ENCODE measurements at regions not wholly inside any gene's neighbourhood (a gene's known extent, or its start where the extent isn't known, plus 50 kb on each side); places are given as distances from the start of the nearest gene placed in this dataset.

DNA sequence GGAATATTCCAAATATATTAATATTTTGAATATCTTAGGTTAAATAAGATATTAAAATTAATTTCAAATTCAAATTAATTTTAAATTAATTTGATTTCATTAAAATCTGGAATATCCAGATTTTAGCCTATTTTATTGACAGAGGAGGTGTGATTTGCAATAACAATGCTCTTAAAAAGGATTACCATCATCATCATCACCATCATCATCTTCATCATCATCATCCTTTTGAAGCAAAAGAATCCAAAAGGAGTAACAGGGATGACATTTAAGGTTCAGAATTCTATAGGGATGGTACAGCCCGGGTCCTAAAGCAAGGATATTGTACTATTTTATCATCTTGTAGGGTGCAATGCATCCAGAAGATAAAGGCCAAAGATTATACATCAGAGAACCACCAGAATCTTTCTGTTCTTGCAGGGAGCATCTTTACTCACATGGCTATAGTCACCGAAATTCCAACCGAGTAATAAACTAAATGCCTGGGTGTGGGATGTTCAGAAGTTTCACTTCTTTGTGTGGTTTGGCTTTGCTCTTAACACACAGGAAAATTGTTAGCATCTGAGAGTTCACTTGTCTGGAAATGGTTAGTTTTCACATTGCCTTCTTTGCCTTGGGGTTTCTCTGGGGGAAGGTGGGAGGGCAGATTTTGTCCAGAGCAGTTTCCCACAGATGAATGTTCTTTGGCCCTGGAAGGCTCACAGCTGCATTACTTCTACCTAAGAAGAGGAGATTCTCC, 99.1 kb upstream of the ITGA6 start:
- no TSS peak for BruUV-seq (replicated peaks)
- ChIA-PET POLR2A (no interaction called here), CTCF (no interaction called here)
- no peak overlapping the region for H3K27ac Mint-ChIP-seq (ENCODE audit: low read depth, unreplicated experiment)
- DNase-seq (ENCODE audit: unreplicated experiment) = no peak
- peaks cover 7% of the 10 kb centered on the region for H3K9me3 Mint-ChIP-seq (ENCODE audit: unreplicated experiment)
- no peak overlapping the region for H3K4me3 Mint-ChIP-seq (ENCODE audit: unreplicated experiment)
- intact Hi-C loops (cut with micrococcal nuclease) = no loop called here
- H3K36me3 Mint-ChIP-seq (ENCODE audit: insufficient read depth, unreplicated experiment) = no peaks in the 10 kb centered on the region
- TF ChIP-seq, protein P1, sequence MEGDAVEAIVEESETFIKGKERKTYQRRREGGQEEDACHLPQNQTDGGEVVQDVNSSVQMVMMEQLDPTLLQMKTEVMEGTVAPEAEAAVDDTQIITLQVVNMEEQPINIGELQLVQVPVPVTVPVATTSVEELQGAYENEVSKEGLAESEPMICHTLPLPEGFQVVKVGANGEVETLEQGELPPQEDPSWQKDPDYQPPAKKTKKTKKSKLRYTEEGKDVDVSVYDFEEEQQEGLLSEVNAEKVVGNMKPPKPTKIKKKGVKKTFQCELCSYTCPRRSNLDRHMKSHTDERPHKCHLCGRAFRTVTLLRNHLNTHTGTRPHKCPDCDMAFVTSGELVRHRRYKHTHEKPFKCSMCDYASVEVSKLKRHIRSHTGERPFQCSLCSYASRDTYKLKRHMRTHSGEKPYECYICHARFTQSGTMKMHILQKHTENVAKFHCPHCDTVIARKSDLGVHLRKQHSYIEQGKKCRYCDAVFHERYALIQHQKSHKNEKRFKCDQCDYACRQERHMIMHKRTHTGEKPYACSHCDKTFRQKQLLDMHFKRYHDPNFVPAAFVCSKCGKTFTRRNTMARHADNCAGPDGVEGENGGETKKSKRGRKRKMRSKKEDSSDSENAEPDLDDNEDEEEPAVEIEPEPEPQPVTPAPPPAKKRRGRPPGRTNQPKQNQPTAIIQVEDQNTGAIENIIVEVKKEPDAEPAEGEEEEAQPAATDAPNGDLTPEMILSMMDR (IDR thresholded peaks at IDR 0.05; ENCODE audit: unreplicated experiment) = no peak
- no peaks in the 10 kb centered on the region for H3K27me3 Mint-ChIP-seq (ENCODE audit: insufficient read depth, unreplicated experiment)
- H3K4me1 Mint-ChIP-seq (ENCODE audit: insufficient read depth, unreplicated experiment) = peaks cover 6% of the 10 kb centered on the region

DNA sequence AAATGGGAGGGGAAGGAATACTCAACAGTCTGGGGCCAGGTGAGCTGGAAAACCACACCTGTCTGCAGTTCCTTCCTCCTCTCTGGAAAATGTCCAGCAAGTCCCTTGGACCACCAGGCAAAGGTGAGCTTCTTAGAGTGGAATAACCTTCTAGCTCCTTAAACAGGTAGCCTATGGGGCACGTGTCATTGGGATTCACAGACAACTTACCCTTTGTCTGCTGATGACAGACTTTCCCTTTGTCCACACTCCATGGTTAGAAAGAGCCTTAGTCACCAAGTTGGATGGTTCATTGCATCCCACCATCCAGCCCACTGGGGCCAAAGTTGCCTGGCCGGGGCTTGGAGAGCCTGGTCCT, 98.0 kb upstream of the ITGA6 start:
- Mint-ChIP-seq H3K36me3 (ENCODE audit: insufficient read depth, unreplicated experiment) (no peaks in the 10 kb centered on the region), H3K4me1 (ENCODE audit: insufficient read depth, unreplicated experiment) (peaks cover 6% of the 10 kb centered on the region), H3K4me3 (ENCODE audit: unreplicated experiment) (no peak overlapping the region), H3K9me3 (ENCODE audit: unreplicated experiment) (peaks cover 7% of the 10 kb centered on the region), H3K27ac (ENCODE audit: low read depth, unreplicated experiment) (no peak overlapping the region), H3K27me3 (ENCODE audit: insufficient read depth, unreplicated experiment) (no peaks in the 10 kb centered on the region)
- TF ChIP-seq, protein P1 (IDR thresholded peaks at IDR 0.05; ENCODE audit: unreplicated experiment) = no peak
- no peak for DNase-seq (ENCODE audit: unreplicated experiment)
- no TSS peak for BruUV-seq (replicated peaks)
- intact Hi-C loops (cut with micrococcal nuclease) = no loop called here
- ChIA-PET CTCF (interaction anchor here (0.7 to 1.3 kb wide), 2 partner anchors 67 to 132 kb away, joined by 3 to 4 read pairs; no protein-coding TSS in a partner anchor), POLR2A (interaction anchor here (0.6 kb wide), 1 partner anchor 156 kb away, joined by 3 read pairs; no protein-coding TSS in a partner anchor)

DNA sequence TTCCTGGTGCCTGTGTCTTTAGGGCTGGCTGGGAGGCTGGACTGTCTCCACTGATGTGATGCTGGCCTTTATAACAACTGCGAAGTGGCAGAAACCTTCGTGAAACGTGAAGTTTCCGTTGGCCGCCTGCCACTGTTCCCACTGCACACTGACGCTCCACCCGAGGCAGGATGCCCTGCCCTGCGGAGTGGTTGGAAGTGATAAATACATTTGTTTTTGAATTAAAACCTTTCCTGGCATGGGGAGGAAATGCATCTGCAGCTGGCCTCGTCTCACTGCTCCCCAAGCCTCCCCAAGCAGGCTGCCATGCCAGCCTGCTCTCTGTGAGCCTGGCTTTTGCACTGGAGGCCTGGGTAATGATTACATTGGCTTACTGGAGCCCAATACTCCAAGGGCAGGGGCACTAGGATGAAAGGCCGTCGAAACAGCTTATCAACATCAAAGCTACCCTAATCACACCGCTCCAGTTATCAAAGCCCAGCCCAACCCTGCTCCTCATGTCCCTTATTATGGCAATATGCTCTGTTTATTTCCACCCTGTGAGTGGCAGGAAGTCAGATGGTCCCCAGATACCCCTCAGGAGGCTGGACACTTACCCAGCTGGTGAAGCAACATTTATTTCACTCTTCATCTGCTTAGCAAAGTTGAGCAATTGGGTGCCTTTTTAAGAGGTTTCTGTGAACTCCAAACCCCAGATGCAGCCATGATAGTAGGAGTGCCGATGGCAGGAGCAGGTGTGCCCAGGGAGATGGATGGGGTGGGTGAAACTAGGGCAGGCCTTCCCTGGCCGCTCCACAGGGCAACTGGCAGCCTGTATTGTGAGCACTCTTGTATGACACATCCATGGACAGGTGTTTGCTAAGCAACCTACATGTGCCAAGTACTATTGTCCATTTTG, 97.4 kb upstream of the ITGA6 start:
- DNase-seq (ENCODE audit: unreplicated experiment) = no peak
- no peak overlapping the region for H3K27ac Mint-ChIP-seq (ENCODE audit: low read depth, unreplicated experiment)
- no peaks in the 10 kb centered on the region for H3K36me3 Mint-ChIP-seq (ENCODE audit: insufficient read depth, unreplicated experiment)
- H3K9me3 Mint-ChIP-seq (ENCODE audit: unreplicated experiment) = peaks cover 7% of the 10 kb centered on the region
- POLR2A ChIA-PET = no interaction called here
- intact Hi-C loops (cut with micrococcal nuclease) = no loop called here
- CTCF ChIA-PET = interaction anchor here (0.6 to 1.3 kb wide), 3 partner anchors 68 to 601 kb away, joined by 3 to 4 read pairs (median 3); no protein-coding TSS in a partner anchor
- TF ChIP-seq, protein P1 (IDR thresholded peaks at IDR 0.05; ENCODE audit: unreplicated experiment) = no peak
- peaks cover 6% of the 10 kb centered on the region for H3K4me1 Mint-ChIP-seq (ENCODE audit: insufficient read depth, unreplicated experiment)
- H3K27me3 Mint-ChIP-seq (ENCODE audit: insufficient read depth, unreplicated experiment) = no peaks in the 10 kb centered on the region
- no TSS peak for BruUV-seq (replicated peaks)
- no peak overlapping the region for H3K4me3 Mint-ChIP-seq (ENCODE audit: unreplicated experiment)

DNA sequence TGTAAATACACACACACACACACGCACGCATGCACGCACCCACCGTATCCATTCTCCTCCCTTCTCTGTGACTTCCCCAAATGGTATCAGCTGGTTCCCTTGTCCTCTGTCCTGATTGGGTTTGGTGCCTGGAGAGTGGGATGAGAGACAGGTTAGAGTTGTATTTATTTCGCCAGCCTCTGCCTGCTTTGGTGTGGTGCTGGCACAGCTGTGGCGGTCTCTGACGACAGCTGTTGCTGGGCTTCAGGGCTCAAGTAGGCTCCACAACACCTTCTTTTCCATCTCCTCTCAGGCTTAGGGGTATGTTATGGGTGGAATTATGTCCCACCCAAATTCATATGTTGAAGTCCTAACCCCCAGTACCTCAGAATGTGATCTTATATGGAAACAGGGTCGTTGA, 94.9 kb upstream of the ITGA6 start:
- peaks cover 3% of the 10 kb centered on the region for H3K9me3 Mint-ChIP-seq (ENCODE audit: unreplicated experiment)
- intact Hi-C loops (cut with micrococcal nuclease) = no loop called here
- H3K27me3 Mint-ChIP-seq (ENCODE audit: insufficient read depth, unreplicated experiment) = no peaks in the 10 kb centered on the region
- H3K27ac Mint-ChIP-seq (ENCODE audit: low read depth, unreplicated experiment) = no peak overlapping the region
- H3K4me1 Mint-ChIP-seq (ENCODE audit: insufficient read depth, unreplicated experiment) = no peaks in the 10 kb centered on the region
- DNase-seq (ENCODE audit: unreplicated experiment) = no peak
- TF ChIP-seq, protein P1 (IDR thresholded peaks at IDR 0.05; ENCODE audit: unreplicated experiment) = no peak
- ChIA-PET CTCF (no interaction called here), POLR2A (interaction anchor here (0.5 kb wide), 1 partner anchor 223 kb away, joined by 4 read pairs; no protein-coding TSS in a partner anchor)
- no peak overlapping the region for H3K4me3 Mint-ChIP-seq (ENCODE audit: unreplicated experiment)
- no TSS peak for BruUV-seq (replicated peaks)
- H3K36me3 Mint-ChIP-seq (ENCODE audit: insufficient read depth, unreplicated experiment) = no peaks in the 10 kb centered on the region

All from MCF 10A (cell line).